Lower lobe of right lung (tissue), 2 donors: ENCODE measurements at regions not wholly inside any gene's neighbourhood (a gene's known extent, or its start where the extent isn't known, plus 50 kb on each side); places are given as distances from the start of the nearest gene placed in this dataset.

Experiments
- ATAC-seq, 2 donors: fragments of 200-7000 bp; cut with Tn5 transposase; one replicate each; pipeline ENCODE4 v1.9.1; 2020 to 2022; ENCODE audit warnings: mild to moderate bottlenecking in 2 of 2, moderate library complexity in 2 of 2
- DNase-seq: peaks from one replicate; pipeline ENCODE4 v3.0.0-alpha.2; 2020
- H3K27ac ChIP-seq: fragments of 200-600 bp; one replicate; pipeline ENCODE4 v1.8.0; 2022
- H3K27me3 ChIP-seq: fragments of 200-600 bp; one replicate; pipeline ENCODE4 v1.8.0; 2022; ENCODE audit warnings: low read depth
- H3K36me3 ChIP-seq: fragments of 200-600 bp; one replicate; pipeline ENCODE4 v1.8.0; 2022; ENCODE audit warnings: mild to moderate bottlenecking
- H3K4me1 ChIP-seq: fragments of 200-600 bp; one replicate; pipeline ENCODE4 v1.8.0; 2022
- H3K4me3 ChIP-seq: fragments of 200-600 bp; one replicate; pipeline ENCODE4 v1.8.0; 2022; ENCODE audit warnings: mild to moderate bottlenecking
- H3K9me3 ChIP-seq: fragments of 200-600 bp; one replicate; pipeline ENCODE4 v1.8.0; 2022
- CTCF ChIP-seq: fragments of 200-600 bp; IDR thresholded peaks from one replicate; pipeline ENCODE4 v1.8.0; 2022; ENCODE audit warnings: antibody characterized with exemption, mild to moderate bottlenecking
- intact Hi-C: fragments of 100-400 bp; cut with DNase I; formaldehyde crosslinking; loops from one replicate; pipeline ENCODE4 v1.11.0; 2022
- donor health status: DM: no; HTN: yes; CAD: no; lungs with severe emphysema.

GRCh38 chr13:24004971-24005370 is 107.7 kb upstream of the C1QTNF9B start:
- H3K4me1 ChIP-seq: no peaks in the 10 kb centered on the region
- no peak for TF ChIP-seq CTCF
- ATAC-seq (no peak), DNase-seq (no peak)
- no peaks in the 10 kb centered on the region for H3K9me3 ChIP-seq
- no peaks in the 10 kb centered on the region for H3K36me3 ChIP-seq
- intact Hi-C loops: no loop called here
- H3K27me3 ChIP-seq: no peaks in the 10 kb centered on the region
- H3K4me3 ChIP-seq: no peak overlapping the region
- no peak overlapping the region for H3K27ac ChIP-seq

- no peak for DNase-seq
- Histone ChIP-seq H3K27me3 (no peaks in the 10 kb centered on the region), H3K36me3 (no peaks in the 10 kb centered on the region), H3K9me3 (no peaks in the 10 kb centered on the region), H3K27ac (no peak overlapping the region), H3K4me1 (no peaks in the 10 kb centered on the region), H3K4me3 (no peak overlapping the region)
- intact Hi-C loops: no loop called here
- TF ChIP-seq CTCF: no peak
- ATAC-seq: peak in 1 of 2 donors; percentile 35
These were observed 108.5 kb upstream of the C1QTNF9B start for GRCh38 chr13:24005755-24006281.

- DNase-seq (no peak), ATAC-seq (peak in 1 of 2 donors; percentile 11)
- intact Hi-C loops: no loop called here
- H3K27me3 ChIP-seq: no peaks in the 10 kb centered on the region
- H3K27ac ChIP-seq: no peak overlapping the region
- H3K4me1 ChIP-seq: no peaks in the 10 kb centered on the region
- no peak for TF ChIP-seq CTCF
- no peaks in the 10 kb centered on the region for H3K9me3 ChIP-seq
- no peaks in the 10 kb centered on the region for H3K36me3 ChIP-seq
- no peak overlapping the region for H3K4me3 ChIP-seq
These were observed 109.4 kb upstream of the C1QTNF9B start for GRCh38 chr13:24006520-24007248.

GRCh38 chr13:24007979-24008620 is 110.8 kb upstream of the C1QTNF9B start:
- Histone ChIP-seq H3K36me3 (no peaks in the 10 kb centered on the region), H3K9me3 (no peaks in the 10 kb centered on the region), H3K4me3 (no peak overlapping the region), H3K4me1 (no peaks in the 10 kb centered on the region), H3K27me3 (no peaks in the 10 kb centered on the region), H3K27ac (no peak overlapping the region)
- intact Hi-C loops: no loop called here
- DNase-seq (no peak), ATAC-seq (no peak)
- TF ChIP-seq CTCF: no peak

GRCh38 chr13:24008679-24009078 is 111.4 kb upstream of the C1QTNF9B start:
- TF ChIP-seq CTCF: no peak
- intact Hi-C loops: no loop called here
- Histone ChIP-seq H3K27me3 (no peaks in the 10 kb centered on the region), H3K27ac (no peak overlapping the region), H3K4me1 (no peaks in the 10 kb centered on the region), H3K4me3 (no peak overlapping the region), H3K36me3 (no peaks in the 10 kb centered on the region), H3K9me3 (no peaks in the 10 kb centered on the region)
- DNase-seq: no peak
- ATAC-seq: no peak
